ENCODE measurements at regions not wholly inside any gene's neighbourhood (a gene's known extent, or its start where the extent isn't known, plus 50 kb on each side); places are given as distances from the start of the nearest gene placed in this dataset.

- no peak for TF ChIP-seq POLR2A (IDR thresholded peaks at IDR 0.05; ENCODE audit: low read length)
- TF ChIP-seq GATA1 (IDR thresholded peaks at IDR 0.05; ENCODE audit: low read depth, low read length): no peak
Measured at GRCh38 chr2:120887320-120887697, 151.6 kb downstream of the GLI2 start.

Measured in erythroblast (primary cell).